Spinal cord (tissue), 9 donors: ENCODE measurements at regions not wholly inside any gene's neighbourhood (a gene's known extent, or its start where the extent isn't known, plus 50 kb on each side); places are given as distances from the start of the nearest gene placed in this dataset.
A peak's percentile ranks its signal among the peaks of the same experiment; 100 is the strongest.

Experiments used
- DNase-seq, 6 donors: peaks; one replicate each; pipeline versions ENCODE4 v3.0.0 to v3.0.0-alpha.2; 2013 to 2015; ENCODE audit warnings: low spot score in 6 of 6, low read depth in 4 of 6
- H3K27ac ChIP-seq: one replicate; pipeline ENCODE4 v1.5.1; 2013; ENCODE audit warnings: low read depth, low read length, control low read depth
- H3K27me3 ChIP-seq: one replicate; pipeline ENCODE4 v1.6.1; 2013; ENCODE audit warnings: low read length; ENCODE audit not compliant: control insufficient read depth, insufficient read depth
- H3K36me3 ChIP-seq: one replicate; pipeline ENCODE4 v1.6.1; 2013; ENCODE audit warnings: low read length; ENCODE audit not compliant: control insufficient read depth, insufficient read depth
- H3K4me1 ChIP-seq: one replicate; pipeline ENCODE4 v1.6.1; 2013; ENCODE audit warnings: low read length; ENCODE audit not compliant: control insufficient read depth, insufficient read depth
- H3K4me3 ChIP-seq: one replicate; pipeline ENCODE4 v1.5.1; 2013; ENCODE audit warnings: low read depth, low read length, control low read depth
- H3K9me3 ChIP-seq: one replicate; pipeline ENCODE4 v1.6.1; 2013; ENCODE audit warnings: low read length; ENCODE audit not compliant: control insufficient read depth, insufficient read depth
- WGBS: methylation state at CpG from one replicate; pipeline ENCODE4 v1.1.5; 2013; ENCODE audit warnings: missing lambda C conversion rate; ENCODE audit not compliant: insufficient coverage; 5-methylcytosine and 5-hydroxymethylcytosine counted together
- donor health status: healthy.

- peak overlapping the region; percentile 63 for H3K27ac ChIP-seq
- no peak overlapping the region for H3K4me3 ChIP-seq
- no peaks in the 10 kb centered on the region for H3K27me3 ChIP-seq
- DNase-seq, result peak in 2 of 6 donors; percentile 84 to 87
- WGBS, result 42% methylated on average over 4 of the region's 9 CpGs
- peaks cover 22% of the 10 kb centered on the region for H3K4me1 ChIP-seq
- H3K36me3 ChIP-seq, result no peaks in the 10 kb centered on the region
- no peaks in the 10 kb centered on the region for H3K9me3 ChIP-seq
Measured at GRCh38 chr5:103373597-103374472, 115.3 kb downstream of the MACIR start.

GRCh38 chr5:103371046-103371607 is 112.6 kb downstream of the MACIR start:
- H3K9me3 ChIP-seq, result no peaks in the 10 kb centered on the region
- H3K27ac ChIP-seq, result no peak overlapping the region
- H3K36me3 ChIP-seq, result no peaks in the 10 kb centered on the region
- no peak overlapping the region for H3K4me3 ChIP-seq
- no peaks in the 10 kb centered on the region for H3K27me3 ChIP-seq
- WGBS, result 67% methylated on average over 1 of the region's 2 CpGs
- peaks cover 28% of the 10 kb centered on the region for H3K4me1 ChIP-seq
- DNase-seq, result no peak

- H3K36me3 ChIP-seq, result no peaks in the 10 kb centered on the region
- H3K9me3 ChIP-seq, result no peaks in the 10 kb centered on the region
- H3K4me3 ChIP-seq, result no peak overlapping the region
- no peaks in the 10 kb centered on the region for H3K27me3 ChIP-seq
- H3K4me1 ChIP-seq, result peaks cover 28% of the 10 kb centered on the region
- DNase-seq, result peak in 1 of 6 donors; percentile 73
- 89% methylated on average over 2 of the region's 2 CpGs for WGBS
- H3K27ac ChIP-seq, result no peak overlapping the region
Measured at GRCh38 chr5:103369125-103370120, 110.9 kb downstream of the MACIR start.

- Histone ChIP-seq H3K4me1 (peaks cover 16% of the 10 kb centered on the region), H3K27me3 (no peaks in the 10 kb centered on the region), H3K27ac (no peak overlapping the region), H3K4me3 (no peak overlapping the region), H3K36me3 (no peaks in the 10 kb centered on the region), H3K9me3 (no peaks in the 10 kb centered on the region)
- no CpG with 5 or more reads among the region's 2 CpGs for WGBS
- no peak for DNase-seq
Measured at GRCh38 chr5:103367702-103368101, 109.1 kb downstream of the MACIR start.

GRCh38 chr5:103366918-103367549 is 108.5 kb downstream of the MACIR start:
- 57% methylated on average over 7 of the region's 10 CpGs for WGBS
- Histone ChIP-seq H3K4me1 (peaks cover 11% of the 10 kb centered on the region), H3K27ac (no peak overlapping the region), H3K9me3 (no peaks in the 10 kb centered on the region), H3K27me3 (no peaks in the 10 kb centered on the region), H3K4me3 (no peak overlapping the region), H3K36me3 (no peaks in the 10 kb centered on the region)
- peak in 1 of 6 donors; percentile 58 for DNase-seq

- 100% methylated on average over 1 of the region's 2 CpGs for WGBS
Measured at GRCh38 chr5:103364074-103364473, 105.5 kb downstream of the MACIR start.

GRCh38 chr5:103362211-103362610 is 103.6 kb downstream of the MACIR start:
- no peaks in the 10 kb centered on the region for H3K27me3 ChIP-seq
- no CpG with 5 or more reads among the region's 3 CpGs for WGBS
- H3K36me3 ChIP-seq, result no peaks in the 10 kb centered on the region
- peaks cover 6% of the 10 kb centered on the region for H3K4me1 ChIP-seq
- no peak overlapping the region for H3K27ac ChIP-seq
- no peaks in the 10 kb centered on the region for H3K9me3 ChIP-seq
- H3K4me3 ChIP-seq, result no peak overlapping the region
- DNase-seq, result no peak

More at GRCh38 chr5:103364074-103364473, 105.5 kb downstream of the MACIR start:
- Histone ChIP-seq H3K9me3 (no peaks in the 10 kb centered on the region), H3K27me3 (no peaks in the 10 kb centered on the region), H3K27ac (no peak overlapping the region), H3K36me3 (no peaks in the 10 kb centered on the region), H3K4me1 (peaks cover 6% of the 10 kb centered on the region), H3K4me3 (no peak overlapping the region)
- no peak for DNase-seq

- Histone ChIP-seq H3K9me3 (no peaks in the 10 kb centered on the region), H3K36me3 (no peaks in the 10 kb centered on the region), H3K4me1 (no peaks in the 10 kb centered on the region), H3K27me3 (no peaks in the 10 kb centered on the region), H3K27ac (no peak overlapping the region), H3K4me3 (no peak overlapping the region)
- DNase-seq, result no peak
Measured at GRCh38 chr5:103360475-103360874, 101.9 kb downstream of the MACIR start.
